ENCODE measurements at regions not wholly inside any gene's neighbourhood (a gene's known extent, or its start where the extent isn't known, plus 50 kb on each side); places are given as distances from the start of the nearest gene placed in this dataset.

DNA sequence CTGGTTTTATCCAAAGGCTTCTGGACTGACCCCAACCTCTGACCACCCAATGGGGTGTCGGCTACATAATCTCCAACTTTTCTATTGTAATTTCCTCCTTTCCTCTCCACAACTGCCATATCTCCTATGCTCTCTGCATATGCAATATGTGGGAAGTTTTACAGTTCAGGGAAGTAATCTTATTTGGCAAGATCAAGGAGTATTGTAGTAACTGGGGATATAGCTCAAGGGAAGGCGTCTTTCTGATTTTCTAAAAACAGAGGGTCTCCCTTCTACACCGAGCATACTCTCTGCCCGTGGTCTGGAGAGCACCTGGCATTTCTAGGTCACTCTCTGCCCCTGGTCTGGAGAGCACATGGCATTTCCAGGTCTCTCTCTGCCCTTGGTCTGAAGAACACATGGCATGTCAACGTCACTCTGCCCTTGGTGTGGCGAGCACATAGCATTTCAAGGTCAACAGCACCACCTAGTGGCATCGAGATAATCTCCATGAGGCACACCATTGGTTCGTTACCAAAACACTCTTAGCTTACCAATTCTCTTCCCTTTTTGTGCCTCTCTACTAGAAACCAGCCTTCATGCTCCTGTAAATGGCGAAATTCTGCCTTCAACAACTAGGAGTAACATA, 616.4 kb upstream of the NUDT12 start:
- TF ChIP-seq EZH2 (IDR thresholded peaks at IDR 0.05; ENCODE audit: insufficient read depth, low read length) = no peak
- TF ChIP-seq CTCF (IDR thresholded peaks at IDR 0.05; ENCODE audit: insufficient read depth, low read depth, low read length) = peak; percentile 60

Measured in astrocyte (in vitro differentiated cells and primary cell).